NT2/D1 (cell line): ENCODE measurements at regions not wholly inside any gene's neighbourhood (a gene's known extent, or its start where the extent isn't known, plus 50 kb on each side); places are given as distances from the start of the nearest gene placed in this dataset.

Experiments
- YY1 ChIP-seq: IDR thresholded peaks from 2 replicates; pipeline ENCODE4 v1.6.1; 2011; ENCODE audit not compliant: insufficient read length, insufficient read depth
- ZNF274 ChIP-seq: IDR thresholded peaks from 2 replicates; pipeline ENCODE4 v1.6.1; 2011; ENCODE audit warnings: mild to moderate bottlenecking, low read depth, low read length

- TF ChIP-seq ZNF274 (no peak), YY1 (no peak)
Observed at GRCh38 chr3:10763817-10764258, 52.2 kb upstream of the SLC6A11 start.
